GM19438 (cell line): ENCODE measurements at regions not wholly inside any gene's neighbourhood (a gene's known extent, or its start where the extent isn't known, plus 50 kb on each side); places are given as distances from the start of the nearest gene placed in this dataset.
"Not testable (repeated sequence)": the region's sequence is repeated elsewhere in the genome, so short reads cannot be mapped to it uniquely, and the experiment has no call there.

Experiments used
- ATAC-seq: cut with Tn5 transposase; IDR thresholded peaks from one replicate; pipeline ENCODE4 v1.9.1; 2021; ENCODE audit warnings: low read depth; ENCODE audit not compliant: unreplicated experiment

DNA sequence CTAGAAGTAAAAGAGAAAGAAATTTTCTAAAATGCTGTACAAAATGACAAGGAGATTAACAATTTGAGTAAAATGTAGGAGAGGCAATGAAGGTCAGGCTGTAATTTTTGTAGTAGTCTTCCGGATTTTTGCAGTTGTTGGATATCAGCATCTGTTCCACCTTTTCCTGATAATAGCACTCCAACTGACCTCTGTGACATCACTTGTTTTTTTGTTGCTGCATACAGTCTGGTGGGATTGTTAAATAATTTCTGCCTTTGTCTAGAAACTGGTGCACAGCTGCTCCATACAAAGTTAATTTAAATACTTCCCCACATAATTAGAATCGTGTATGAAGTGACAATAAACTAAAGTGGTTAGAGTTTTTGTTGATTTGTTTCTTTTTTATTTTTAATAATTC, 731.4 kb downstream of the PLOD2 start:
- ATAC-seq = no peak

DNA sequence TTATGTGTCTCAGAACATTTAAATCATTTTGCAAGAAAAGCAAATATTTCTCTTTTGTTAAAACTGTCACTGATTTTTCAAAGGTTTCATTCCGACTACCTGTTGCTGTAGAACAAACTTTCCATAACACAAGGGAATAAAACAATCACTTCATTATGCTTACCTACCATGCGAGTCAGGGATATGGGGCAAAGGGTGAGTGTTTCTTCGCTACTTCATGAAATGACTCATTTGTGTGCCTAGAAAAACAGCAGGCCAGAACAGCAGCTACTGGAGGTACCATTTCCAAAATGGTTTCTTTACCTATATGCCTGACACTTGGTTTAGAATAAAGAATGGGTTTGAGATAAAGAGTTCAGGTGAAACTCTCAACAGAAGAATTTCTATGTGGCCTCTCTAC, 712.5 kb downstream of the PLOD2 start:
- no peak for ATAC-seq

- ATAC-seq = no peak
These were observed 710.8 kb downstream of the PLOD2 start for GRCh38 chr3:145450018-145450682.

DNA sequence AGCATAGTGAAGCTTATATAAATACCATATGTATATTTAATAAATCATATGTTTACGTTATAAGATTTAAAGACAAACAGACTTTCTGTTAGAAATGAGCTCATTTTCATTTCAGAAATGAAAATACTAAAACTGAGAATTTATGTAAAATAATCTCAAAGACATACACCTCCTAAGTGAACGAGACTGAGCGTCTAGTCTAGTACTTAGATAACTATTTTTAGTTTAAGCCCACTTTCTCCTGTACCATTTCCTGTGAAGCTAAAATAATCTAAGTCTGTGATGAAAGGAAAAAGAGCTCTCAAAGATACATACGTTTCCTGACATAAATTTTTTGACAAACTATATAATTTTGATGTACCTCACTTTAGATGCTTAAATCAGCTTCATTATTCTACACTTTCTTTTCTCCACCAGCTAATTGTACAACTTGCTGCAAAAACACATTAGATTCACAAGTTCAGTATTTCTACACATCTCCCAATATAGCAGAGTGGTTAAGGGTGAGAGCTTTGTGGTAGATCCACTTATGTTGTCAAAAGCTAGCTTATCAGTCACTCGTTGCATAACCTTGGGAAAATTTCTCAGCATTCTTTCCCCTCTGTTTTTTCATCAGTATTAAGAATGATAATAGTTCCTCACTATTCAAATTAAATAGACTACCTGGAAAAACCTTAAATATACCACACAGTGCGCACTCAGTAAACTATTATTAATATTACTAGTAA, 703.0 kb downstream of the PLOD2 start:
- ATAC-seq = no peak

- ATAC-seq = not testable (repeated sequence)
These were observed 701.3 kb downstream of the PLOD2 start for GRCh38 chr3:145459681-145460080.

DNA sequence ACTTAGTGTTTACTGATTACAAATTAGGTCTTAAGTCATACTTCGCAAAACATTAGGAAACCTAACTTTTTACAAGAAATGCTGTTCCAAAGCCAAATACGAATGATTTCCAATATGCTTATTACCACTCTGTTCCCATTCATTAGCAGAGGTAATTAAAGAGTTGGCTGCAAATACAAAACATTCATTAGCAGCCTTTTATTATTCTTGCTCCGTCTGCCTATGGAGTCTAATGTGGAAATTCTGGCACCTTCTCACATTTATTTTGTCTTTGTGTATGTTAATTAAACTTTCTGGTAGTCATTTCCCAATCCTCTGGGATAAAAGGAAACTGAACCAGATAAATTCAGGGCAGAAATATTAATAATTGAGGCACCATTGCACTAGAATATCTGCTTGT, 689.0 kb downstream of the PLOD2 start:
- no peak for ATAC-seq

- not testable (repeated sequence) for ATAC-seq
These were observed 678.2 kb downstream of the PLOD2 start for GRCh38 chr3:145482735-145483134.

- ATAC-seq = no peak
These were observed 677.0 kb downstream of the PLOD2 start for GRCh38 chr3:145483992-145484391.

GRCh38 chr3:145489011-145489410, 672.0 kb downstream of the PLOD2 start:
- ATAC-seq = no peak

DNA sequence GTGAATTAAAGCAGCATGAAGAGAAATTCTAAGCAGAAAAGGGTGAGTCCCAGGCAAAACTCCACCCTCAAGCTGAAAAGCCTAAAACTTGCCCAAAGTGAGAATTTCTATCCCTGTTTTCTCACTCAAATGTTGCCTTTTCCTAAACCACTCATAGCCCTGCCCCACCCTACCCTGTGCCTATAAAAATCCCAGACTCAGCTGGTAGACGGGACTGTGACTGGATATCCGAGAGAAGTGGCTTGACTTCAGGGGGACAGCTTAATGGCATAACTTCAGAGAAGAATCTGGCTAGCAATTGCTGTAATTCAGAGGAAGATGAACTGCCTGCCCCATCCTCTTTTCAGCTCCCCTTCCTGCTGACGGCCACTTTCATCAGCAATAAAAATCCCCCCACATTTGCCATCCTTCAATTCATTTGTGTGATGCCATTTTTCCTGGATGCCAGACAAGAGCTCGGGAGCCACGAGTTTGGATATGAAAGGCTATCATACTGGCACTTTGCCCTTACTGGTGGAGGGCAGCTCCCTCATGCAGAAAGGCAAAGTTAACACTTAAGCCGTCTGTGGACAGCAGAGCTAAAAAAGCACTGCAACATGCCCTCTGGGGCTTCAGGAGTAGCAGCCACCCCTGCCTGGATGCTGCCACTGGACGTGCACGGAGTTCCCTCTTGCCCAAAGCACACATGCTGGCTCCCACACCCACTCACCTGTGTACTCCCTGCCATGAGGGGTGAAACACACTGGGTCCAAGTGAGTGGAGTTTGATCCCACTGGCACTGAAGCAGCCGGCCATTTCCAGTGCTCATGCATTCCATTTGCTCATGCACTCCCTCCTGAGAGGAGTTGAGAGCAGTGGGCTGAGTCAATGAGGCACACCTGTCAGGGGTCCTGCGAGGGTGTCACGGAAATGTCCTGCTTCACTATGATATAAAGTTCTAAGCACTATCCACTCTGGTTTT, 670.6 kb downstream of the PLOD2 start:
- no peak for ATAC-seq

GRCh38 chr3:145492456-145492855, 668.5 kb downstream of the PLOD2 start:
- ATAC-seq = no peak

GRCh38 chr3:145517416-145517815, 643.6 kb downstream of the PLOD2 start:
- not testable (repeated sequence) for ATAC-seq

DNA sequence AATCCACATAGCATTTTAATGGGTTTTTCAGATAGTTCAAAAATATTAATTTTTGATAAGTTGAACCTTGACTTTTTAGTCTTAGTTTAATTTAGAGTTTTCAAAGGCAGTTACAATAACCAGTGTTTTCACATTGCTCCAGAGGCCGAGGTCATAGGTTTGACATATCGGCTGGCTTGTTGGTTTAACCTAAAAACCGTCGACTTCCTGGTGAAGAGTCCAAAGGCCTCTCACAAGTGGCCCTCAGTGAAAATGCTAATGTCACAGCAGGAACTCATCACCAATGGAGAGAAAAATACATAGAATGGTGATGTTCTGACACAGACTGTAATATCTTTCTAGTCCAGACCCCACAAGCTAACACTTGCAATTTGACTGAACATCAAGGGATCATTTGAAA, 642.3 kb downstream of the PLOD2 start:
- no peak for ATAC-seq

- ATAC-seq = no peak
These were observed 641.5 kb downstream of the PLOD2 start for GRCh38 chr3:145519398-145520047.

DNA sequence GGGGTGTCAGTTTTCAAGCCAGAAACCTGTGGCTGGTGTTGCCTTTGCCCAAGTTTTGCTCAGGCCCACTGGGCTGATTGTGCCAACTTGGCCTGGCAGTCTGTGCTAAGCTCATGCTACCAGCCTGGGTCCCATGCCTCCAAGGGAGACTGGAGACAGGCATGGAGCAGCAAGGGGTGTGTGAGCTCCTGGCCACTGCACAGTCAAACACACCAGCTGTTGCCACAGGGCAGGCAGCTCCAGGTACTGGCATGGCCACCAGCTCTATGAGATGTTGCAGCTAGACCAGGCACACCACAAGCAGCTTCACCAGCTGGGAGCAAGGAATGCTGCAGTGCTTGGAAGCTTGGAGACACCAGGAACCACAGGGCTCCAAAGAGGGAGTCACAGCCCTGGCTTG, 638.8 kb downstream of the PLOD2 start:
- no peak for ATAC-seq

DNA sequence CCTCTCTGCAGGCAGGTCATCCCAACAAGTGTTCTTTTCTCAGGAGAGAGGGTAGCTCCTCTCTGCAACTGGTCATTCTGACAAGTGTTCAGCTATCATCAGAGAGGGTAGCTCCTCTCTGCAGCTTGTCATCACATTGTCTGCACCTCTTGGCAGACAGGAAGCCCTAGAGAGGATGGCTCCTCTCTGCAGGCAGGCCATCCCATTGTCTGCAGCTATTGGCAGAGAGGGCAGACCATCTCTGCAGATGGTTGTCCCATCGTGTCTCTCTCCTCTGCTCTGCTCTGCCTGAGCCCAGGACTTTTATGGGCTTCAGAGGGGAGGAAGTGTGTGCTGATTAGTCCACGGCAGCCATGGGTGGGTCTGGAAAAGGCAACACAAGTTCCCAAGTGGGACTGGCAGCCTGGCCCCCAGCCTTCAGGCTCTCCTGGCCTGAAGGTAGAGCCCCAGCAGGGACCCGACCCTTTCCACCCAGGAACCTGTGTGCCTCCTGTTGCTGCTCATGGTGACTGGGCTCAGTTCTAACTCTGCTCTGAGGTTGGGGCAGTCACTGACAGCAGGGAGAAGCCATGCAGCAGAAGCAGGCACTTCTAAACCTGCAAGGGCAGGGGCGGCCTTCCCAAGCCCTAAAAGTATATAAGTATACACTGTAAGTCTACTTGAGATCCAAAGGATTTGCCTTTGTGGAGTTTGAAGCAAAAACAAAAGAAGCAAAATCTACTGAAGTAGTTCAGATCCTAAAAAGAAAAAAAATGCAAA, 637.9 kb downstream of the PLOD2 start:
- ATAC-seq = no peak

DNA sequence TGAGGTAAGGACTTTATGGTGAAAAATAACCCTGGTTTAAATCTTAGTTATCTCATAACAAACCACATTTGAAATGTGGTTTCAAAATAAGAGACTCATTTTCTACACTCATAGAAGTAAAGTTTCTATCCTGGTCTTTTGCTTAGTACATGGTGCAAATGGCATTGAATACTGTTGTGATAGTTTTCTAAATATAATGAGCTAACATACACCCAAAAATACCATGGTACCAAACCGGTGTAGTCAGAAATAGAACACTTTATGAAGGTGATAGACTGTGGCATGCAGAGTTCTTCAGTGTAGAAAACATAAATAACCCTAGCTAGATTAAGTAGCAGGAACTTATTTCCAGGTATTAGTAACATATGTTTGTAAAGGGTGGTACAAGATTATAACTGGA, 629.4 kb downstream of the PLOD2 start:
- no peak for ATAC-seq

GRCh38 chr3:145533696-145534095, 627.3 kb downstream of the PLOD2 start:
- no peak for ATAC-seq

GRCh38 chr3:145536461-145536860, 624.5 kb downstream of the PLOD2 start:
- ATAC-seq = no peak

DNA sequence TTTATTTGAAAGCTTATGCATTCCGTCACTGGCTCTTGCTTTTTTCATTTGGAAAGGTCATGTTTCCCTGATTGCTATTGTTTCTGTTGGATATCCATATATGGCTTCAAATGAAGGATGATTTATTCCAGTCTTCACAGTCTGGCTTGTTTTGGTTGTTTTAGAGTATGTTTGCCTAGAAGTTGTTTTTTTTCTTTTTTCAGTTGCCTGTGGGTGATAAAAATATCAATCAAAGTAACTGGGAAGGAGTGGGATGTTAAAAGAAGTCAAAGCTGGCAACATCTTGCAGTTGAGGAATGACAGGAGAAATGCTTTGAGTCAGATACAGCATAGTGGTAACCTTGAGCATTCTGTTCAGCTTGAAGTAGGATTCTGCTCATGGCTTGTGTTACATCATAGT, 610.5 kb downstream of the PLOD2 start:
- no peak for ATAC-seq
